HEK293T (cell line): ENCODE measurements at regions not wholly inside any gene's neighbourhood (a gene's known extent, or its start where the extent isn't known, plus 50 kb on each side); places are given as distances from the start of the nearest gene placed in this dataset.

Experiments
- BHLHE40 ChIP-seq: fragments of 450-650 bp; IDR thresholded peaks from 2 replicates; pipeline ENCODE4 v1.6.1; 2016; ENCODE audit warnings: mild to moderate bottlenecking, moderate library complexity, borderline replicate concordance
- CTBP1 ChIP-seq: fragments of 450-650 bp; IDR thresholded peaks from 2 replicates; pipeline ENCODE4 v1.6.1; 2016; ENCODE audit warnings: borderline replicate concordance
- FOXM1 ChIP-seq: fragments of 450-650 bp; IDR thresholded peaks from 2 replicates; pipeline ENCODE4 v1.6.1; 2017; ENCODE audit warnings: mild to moderate bottlenecking, borderline replicate concordance
- SP1 ChIP-seq: fragments of 450-650 bp; IDR thresholded peaks from 2 replicates; pipeline ENCODE4 v1.6.1; 2017

DNA sequence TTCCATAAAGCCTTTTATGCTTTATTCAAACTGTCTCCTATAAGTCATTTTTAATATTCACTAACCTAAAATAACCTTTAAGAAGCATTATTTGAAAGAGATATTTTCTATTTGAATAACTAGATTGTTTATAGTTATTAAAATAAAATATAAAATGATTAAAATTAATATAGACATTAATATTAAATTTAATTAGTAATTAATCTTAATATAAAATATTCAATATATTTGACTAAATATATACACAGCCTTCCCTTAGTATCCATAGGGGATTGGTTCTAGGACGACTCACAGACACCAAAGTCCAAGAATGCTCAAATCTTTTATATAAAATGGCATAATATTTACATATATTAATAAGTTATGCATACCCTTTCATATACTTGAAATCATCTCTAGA is 1014.1 kb downstream of the TBL1XR1 start:
- TF ChIP-seq FOXM1: no peak
- no peak for TF ChIP-seq SP1
- TF ChIP-seq BHLHE40: no peak
- TF ChIP-seq CTBP1: no peak
